Dedifferentiated amniotic fluid mesenchymal stem cell (primary cell): ENCODE measurements at regions not wholly inside any gene's neighbourhood (a gene's known extent, or its start where the extent isn't known, plus 50 kb on each side); places are given as distances from the start of the nearest gene placed in this dataset.

Experiments
- DNase-seq: peaks from one replicate; pipeline ENCODE4 v3.0.0-alpha.2; 2016; ENCODE audit errors: extremely low spot score

DNA sequence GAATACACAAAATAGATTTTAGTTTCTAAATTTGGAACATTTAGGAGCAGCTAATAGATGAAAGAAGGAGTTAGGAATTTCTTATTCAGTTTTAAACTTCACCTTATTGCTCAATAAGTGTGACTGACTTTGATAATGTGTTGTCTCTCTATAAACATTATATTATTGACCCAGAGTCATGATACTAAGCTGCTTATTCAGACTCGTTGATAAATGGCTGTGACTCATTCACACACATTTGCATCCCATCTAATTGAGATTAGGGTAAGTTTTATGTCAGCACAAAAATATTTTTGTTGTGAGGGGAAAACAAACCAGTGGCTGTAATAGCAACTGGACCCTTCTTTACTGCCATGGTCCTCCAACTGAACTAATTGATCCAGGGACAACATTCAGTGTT lies 137.6 kb downstream of the GOLIM4 start:
- no peak for DNase-seq

DNA sequence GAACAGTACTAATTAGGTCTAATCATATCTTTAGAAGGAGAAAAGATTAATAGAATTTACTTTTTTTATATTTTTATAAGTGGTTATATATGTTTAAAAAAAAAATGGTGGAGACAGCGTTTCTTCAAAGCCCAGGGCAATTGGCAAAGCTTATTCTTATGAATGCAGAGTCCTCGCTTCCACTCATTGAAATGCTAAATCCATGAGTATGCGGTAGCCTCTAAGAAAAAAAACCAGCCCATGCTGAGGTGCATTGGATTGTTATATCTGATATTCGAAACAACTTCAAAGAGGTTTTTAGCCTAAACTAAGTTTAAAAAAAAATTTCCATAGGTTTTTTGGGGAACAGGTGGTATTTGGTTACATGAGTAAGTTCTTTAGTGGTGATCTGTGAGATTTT lies 142.8 kb downstream of the GOLIM4 start:
- no peak for DNase-seq

DNA sequence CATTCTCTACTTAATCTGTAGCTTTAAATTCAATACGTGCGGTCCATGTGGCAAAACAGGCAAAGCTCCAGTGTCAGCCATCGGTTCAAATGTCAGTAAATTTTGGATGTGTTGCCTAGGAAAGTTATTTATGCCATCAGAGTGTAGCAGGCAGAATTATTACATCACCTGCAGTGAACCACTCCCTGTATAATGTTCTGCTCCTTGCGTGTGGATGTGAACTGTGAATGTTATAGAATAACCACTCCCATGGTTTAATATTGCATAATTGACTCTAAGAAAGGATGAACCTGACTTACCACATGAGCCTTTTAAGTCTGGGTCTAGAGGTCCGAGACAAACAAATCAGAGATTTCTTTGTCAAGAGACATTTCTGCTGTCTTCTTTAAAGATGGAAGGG lies 145.5 kb downstream of the GOLIM4 start:
- DNase-seq: no peak

DNA sequence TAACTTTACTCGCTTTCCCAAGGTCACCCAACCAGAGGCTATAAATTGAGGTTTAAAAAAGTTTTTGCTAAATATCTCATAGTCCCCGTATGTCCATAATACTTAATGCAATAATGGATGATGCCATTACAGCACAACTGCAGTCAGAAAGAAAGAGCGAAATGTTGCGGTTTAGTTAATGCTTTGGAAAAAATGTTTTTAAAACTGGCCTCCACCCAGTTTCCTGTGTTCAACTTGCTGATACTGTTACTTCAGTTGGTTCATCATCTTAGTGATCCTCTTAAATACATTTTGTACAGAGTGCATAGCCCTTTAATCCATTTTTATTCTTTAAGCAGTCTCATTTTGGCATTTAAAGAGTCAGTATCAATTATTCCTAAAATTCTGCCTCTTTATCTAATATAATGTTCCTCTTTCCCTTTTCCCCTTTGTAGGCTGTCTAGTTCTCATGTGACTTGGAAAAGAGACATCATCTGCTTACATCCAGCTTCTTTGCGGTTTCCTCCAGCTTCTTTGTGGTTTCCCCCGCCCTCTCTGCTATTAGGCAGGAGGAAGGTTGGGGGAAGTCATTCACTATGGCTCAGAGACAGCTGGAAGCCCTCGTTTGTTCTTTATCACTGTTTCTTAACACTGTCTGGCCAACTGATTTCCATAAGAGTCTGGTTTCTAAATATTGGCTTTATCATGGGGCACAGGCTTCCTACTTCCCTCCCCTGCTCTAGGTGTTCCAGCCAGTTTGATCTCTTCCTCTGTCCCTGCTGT lies 154.3 kb downstream of the GOLIM4 start:
- no peak for DNase-seq

DNA sequence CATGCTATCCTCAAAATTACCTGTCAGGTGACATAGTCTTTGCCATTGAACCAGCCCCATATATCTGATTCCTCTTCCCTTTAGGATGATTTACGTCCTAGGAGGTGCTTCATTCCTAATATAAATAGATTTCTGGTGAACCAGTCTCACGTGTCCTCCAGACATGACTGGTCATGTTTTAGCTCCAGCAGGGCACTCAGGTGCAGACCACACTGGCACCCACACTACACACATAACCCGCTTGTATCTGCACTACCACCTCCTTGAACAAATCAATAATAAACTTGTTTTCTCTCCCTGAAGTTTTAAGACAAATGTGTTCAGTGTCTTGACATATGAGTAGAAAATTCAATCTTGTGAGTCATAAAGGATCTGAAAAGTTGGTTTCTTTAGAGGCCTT lies 155.5 kb downstream of the GOLIM4 start:
- DNase-seq: no peak

DNA sequence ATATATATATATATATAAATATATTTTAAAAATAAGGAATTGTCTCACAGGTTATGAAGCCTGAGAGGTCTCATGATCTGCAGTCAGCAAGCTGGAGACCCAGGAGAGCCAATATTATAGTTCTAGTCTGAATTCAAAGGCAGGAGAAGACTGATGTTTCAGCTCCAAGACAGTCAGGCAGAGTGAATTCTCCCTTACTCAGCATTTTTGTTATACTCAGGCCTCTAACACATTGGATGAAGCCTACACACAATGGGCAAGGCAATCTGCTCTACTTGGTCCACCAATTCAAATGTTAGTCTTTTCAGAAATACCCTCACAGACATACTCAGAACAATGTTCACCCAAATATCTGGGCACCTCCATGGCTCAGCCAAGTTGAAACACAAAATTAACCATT lies 157.2 kb downstream of the GOLIM4 start:
- DNase-seq: no peak

DNA sequence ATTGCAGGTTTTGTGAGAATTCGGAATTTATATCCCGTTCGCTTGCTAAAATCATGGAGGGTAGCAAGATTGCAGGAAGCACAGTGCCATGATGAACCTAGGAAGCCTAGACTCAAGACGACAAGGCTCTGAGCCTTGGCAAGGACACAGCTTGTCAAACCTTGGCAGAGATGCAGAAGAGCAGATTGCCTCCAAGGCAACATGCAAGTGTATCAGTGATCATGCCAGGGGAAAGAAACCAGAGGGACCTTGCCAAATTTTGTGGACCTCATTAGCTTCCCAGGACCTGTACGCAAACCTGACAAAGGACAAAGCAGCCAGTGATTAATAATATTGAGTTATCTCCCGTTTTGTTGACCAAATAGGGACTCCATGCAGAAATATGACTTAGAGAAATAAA lies 159.7 kb downstream of the GOLIM4 start:
- DNase-seq: no peak

DNA sequence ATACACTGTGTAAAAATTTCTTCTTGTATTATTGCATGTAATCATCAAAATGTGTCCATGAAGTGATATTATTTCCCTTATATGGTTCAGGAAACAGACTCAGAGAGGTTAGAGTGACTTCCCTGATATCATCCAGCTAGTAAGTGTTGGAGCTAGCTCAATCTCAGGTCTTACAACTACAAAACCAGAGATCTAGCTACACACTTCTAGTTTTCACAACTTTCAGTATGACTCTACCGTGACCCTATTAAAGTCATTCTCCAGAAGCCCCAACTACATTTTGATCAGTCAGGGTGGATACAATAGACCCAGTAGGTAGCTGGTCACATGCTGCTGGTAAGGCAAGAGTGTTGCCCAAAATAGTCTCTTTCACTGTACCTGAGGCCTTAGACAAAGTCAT lies 165.3 kb downstream of the GOLIM4 start:
- DNase-seq: no peak

DNA sequence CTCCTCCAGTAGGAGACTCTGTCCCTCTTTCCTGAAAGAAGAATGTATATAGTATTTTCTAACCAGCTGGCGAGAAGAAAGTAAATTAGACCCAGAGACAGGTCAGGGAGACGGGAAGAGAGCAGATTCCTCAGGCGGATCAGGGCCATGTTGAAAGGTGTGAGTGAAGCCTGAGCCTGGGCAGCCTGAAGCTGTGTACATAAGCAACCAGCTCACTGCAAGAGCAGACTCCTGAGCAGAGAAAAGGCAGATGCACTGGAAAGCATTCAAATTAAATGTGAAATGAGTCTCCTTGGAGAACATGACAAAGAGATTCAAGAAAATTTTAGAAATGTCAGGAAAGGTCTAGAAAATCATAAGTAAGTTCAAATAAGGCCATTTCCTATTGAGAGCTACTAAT lies 165.8 kb downstream of the GOLIM4 start:
- no peak for DNase-seq

DNA sequence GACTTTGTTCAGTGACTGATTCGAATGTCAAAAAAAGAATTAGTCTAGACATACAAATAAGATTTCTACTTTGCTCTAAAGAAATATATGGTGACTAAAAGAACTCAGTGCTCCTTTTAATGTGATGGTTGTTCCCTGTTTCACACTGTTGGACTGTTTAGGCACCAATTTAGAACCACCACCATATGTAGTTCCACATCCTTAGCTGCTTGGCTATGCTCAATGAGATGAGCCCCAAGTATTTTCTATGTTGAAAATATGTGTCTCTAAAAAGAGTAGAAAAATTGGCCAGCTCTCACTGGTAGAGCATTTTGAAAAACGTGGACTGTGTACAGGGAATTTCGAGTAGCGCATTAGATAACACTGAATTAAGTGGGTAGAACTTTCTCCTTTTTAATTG lies 167.3 kb downstream of the GOLIM4 start:
- no peak for DNase-seq

DNA sequence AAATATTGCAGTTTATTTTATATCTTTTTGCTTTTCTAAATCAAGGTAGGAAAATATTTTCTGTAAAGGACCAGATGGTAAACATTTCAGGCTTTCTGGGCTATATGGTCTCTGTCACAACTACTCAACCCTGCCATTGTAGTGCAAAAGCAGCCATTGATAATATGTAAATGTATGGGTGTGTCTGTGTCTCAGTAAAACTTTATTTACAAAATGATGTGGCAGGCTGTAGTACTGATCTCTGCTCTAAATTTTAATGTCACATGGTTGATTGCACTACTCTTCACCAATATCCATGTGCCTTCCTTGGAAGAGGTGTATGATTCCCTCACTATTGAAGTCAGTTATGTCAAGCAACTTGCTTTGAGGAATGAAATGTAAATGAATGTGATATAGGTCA lies 175.0 kb downstream of the GOLIM4 start:
- no peak for DNase-seq

DNA sequence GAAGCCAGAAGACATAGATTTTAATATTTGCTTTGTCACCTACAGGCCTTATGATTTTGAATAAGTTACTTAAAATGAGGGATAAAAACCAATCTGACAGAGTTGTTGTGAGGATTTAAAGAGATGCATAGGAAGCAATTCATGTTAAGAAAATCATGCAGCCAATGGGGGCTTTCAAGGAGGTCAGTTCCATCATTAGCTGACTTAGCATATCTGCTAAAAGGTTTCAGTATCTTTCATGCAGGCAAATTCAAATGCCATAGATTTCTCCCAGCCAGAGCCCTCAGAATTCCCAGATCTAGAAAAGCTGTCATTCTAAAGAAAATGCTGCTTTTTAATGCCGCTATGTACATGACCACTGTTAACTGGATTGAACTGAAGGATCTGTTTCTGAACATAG lies 176.1 kb downstream of the GOLIM4 start:
- no peak for DNase-seq

DNA sequence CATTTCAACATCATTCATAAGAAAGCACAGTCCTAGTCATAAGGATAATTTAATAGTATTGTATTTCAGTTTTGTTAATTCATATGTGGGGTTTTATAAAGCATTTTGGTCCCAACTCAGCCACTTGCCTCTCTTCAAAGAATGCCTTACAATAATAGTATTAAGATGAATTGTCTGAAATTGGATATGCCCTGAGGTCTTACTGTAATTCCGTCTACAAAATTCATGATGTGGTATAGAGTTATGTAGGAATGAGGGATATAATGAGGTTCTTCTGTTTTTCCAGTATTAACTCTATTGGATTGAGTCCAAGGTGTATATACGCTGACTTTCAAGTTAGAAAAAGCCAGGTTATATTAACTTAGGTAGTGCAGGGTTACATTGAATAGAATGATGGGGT lies 177.0 kb downstream of the GOLIM4 start:
- DNase-seq: no peak

DNA sequence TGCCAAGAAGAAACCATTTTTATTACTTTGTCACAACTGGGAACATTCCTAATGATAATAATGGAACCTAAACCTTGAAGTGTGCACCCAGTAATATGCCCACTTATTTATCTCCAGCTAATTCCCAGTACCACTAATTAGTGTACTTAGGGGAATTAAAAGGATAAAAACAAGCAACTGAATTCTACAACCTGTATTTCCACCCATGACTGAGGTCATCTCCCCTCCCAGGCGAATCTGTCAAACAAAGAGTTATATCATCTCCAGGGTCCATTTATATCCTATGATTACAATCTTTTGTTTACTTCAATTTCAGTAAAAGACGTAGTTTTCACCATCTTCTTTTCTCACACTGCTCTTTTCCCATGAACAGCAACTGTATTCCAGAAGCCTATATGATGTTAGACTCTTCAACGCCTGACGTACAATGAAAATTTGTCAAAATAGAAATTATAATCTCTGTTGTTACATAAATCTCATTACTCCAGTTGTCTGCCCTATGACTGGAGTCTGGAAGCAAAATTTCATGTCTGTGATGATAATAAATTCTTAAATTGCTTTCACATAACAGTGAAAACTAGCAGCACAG lies 177.6 kb downstream of the GOLIM4 start:
- no peak for DNase-seq

DNA sequence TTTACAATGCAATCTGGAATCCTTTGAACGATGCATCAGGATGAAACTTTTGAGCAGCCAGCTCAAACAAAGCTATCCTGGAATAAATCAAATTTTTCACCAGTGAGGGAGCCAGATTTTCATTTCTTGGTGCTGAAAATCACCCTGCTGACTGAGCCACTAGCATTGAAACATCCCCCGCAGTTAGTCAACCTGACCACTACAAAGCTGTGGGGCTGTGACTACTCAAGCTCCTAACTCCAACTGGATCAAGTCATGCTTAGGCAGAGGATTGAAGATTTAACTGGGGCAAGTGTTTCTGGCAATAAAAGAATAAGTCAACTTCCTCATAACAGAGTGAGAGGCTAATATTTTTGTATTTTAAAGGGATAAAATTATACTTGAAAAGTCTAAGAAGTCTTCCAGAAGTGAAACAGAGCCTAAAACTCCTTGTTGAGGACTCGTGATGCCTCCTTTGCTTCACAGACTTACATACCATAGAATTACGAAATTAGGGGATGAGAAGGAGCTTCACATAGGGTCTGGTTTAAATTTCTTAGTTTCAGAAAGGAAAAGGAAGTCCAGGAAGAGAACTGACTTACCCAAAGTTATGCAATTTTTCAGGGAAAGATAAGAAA lies 177.8 kb downstream of the SERPINI1 start:
- DNase-seq: no peak

DNA sequence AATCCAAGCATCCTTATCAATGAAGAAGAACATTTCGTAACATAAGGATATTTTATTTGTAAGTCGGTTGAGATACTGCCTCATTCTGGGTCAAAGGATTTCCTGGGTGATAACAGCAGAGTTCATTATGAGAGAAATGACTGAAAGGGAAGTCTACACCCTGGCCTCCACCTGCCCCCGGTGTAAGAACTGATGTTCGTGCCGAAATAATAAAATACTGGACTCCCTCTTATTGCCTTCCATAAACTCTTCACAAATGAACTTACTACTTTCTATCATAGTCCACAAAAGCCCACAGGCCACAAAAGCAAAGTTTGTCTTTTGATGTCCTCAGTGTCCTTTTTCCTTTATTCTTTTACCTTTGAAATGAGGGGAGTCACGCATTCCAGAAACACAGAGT lies 174.4 kb downstream of the SERPINI1 start:
- DNase-seq: no peak

DNA sequence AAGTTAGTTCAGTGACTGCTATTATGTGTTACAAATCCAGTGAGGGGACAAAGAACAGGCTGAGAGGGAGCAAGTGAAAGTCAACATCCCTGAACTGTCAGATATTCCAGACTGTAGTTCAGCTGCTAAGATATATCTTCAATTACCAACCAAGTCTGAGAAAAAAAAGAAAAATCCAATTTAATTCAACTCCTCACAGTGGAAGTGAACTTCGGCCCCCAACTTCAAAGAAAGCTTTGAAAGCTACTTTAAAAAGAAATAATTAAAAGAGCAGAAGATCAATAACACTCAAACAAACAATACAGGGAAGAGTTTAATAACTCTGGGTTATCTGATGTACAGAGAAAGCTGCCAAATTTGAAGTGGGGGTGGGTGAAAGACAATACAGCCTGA lies 174.0 kb downstream of the SERPINI1 start:
- DNase-seq: no peak

DNA sequence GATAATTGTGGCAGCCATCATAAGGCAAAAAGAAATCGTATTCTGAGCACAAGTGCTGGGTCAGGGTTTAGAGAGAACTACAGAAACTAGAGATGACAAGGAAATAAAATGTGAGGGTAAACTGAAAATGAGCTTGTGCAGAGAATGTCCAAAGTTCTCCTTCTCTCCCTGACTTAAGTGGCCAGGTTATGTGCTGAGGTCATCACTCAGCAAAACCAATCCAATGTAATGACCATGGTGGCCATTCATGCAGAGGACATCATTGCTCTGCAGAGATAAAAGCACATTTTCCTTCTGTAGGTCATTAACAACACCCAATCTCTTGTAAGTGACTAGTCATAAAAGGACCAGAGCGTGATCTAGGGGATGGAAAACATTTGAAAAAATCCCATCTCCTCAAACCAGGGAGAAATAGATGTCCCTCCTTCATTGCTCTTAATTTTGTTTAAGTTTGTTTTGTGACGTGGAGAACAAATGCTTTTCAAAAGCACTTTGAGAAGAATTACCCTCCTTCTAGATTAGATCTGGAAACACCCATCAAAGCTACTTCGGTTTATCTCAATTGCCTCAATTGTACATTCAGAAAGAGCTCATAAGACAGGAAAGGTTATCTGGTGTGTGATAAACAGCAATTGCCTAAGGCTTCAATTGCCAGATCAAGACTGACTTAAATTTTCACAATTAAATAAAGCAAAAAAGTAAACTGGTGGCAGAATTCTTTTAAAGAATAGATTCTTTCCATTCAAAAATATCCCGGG lies 173.4 kb downstream of the SERPINI1 start:
- DNase-seq: no peak

DNA sequence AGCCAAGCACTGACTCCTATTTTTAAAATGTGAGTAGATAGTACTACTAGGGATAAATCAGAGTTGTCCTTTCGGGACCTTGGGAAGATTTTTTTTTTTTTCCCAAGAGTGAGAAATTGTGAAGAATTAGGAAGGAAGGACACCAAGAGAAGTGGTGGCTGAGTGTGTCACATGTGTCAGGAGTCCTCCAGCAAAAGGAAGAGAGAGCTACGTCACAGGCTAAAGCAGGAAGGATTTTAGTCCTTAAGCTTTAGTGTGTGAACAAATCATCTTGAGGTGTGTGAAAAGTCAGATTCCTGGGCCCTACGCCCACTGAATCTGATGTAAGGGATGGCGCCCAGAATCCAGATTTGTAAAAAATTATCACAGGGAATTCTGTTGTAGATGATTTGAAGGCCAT lies 172.7 kb downstream of the SERPINI1 start:
- DNase-seq: no peak

DNA sequence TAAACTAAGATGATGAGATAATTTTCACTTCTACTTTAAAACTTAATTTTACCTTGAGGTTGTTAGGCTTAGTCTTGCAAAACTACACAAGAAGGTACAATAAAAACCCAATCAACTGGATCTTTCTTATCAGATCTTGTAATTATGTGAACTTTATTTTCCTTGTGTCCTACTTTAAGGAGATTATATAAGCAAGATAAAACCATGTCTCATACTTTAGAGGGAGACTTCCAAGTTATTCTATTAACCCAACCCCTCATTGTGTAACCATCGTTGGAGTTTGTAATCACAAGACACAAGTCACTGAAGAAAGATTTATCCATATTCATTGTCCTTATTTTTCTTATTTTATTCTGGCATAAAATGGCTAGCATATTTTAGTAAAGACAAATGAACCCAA lies 165.6 kb downstream of the SERPINI1 start:
- DNase-seq: no peak

DNA sequence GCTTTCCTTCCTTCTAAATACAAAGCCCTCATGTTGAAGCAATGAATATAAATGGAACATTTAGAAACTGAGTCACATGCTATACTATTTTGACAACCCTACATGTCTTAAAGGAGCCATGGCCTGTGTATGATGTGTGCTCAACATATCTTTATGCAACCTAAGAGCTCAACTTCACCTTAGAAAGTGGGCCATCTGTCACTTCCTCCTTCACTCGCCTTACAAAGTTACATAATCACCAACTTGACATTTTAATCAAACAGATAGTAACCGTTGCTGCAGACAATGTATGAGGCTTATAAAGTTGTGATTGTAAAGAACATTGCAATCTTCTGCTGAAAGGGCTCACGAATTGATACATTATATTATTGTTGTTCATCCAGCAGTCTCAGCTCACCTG lies 163.6 kb downstream of the SERPINI1 start:
- DNase-seq: no peak

DNA sequence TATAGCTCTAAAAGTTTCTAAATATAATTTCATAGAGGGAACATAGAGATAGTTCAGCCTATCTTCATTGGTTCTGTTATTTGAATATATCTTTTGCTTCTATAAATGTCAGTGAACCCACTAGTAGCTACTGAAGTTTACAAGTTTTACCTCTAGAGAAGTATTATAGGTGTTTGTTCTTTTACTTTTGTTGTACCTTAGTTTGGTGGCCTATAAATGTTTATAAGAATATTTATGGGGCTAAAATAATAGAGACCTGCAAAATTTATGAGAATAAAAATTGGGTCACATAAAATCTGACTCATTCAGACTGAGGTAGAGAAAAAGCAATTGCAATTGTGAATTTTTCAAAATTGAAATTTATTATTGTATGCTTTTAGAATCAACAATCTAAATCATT lies 162.6 kb downstream of the SERPINI1 start:
- DNase-seq: no peak

DNA sequence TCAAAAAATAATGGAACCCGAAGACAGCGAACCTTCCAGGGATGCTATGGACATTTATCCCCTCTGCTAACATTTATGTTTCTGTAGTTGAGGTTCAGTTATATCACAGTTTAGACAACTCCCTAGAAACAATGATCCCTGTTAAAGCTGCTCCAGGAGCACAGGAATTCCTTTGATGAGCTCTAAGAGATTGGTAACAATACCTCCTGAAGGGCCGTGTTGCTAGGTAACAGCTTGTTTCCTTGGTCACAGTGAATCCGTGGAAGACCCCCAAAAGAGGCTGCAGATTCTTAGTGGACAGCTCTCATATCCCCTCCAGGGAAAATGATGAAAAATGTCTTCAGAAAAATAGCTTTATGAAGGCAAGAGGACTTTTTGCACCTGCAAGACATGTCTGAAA lies 160.2 kb downstream of the SERPINI1 start:
- no peak for DNase-seq
